Neuronal stem cell (in vitro differentiated cells): ENCODE measurements at regions not wholly inside any gene's neighbourhood (a gene's known extent, or its start where the extent isn't known, plus 50 kb on each side); places are given as distances from the start of the nearest gene placed in this dataset.

Experiments used
- DNase-seq: peaks from one replicate; pipeline ENCODE4 v3.0.0-alpha.2; 2013; ENCODE audit warnings: low spot score
- H2AFZ ChIP-seq: one replicate; pipeline ENCODE4 v1.6.1; 2013; ENCODE audit warnings: mild to moderate bottlenecking, low read length, inconsistent platforms
- H2AK5ac ChIP-seq: 2 replicates; pipeline ENCODE4 v1.6.1; 2013; ENCODE audit warnings: low read depth, mild to moderate bottlenecking, inconsistent platforms, low read length, moderate library complexity, mixed read lengths
- H2BK120ac ChIP-seq: 2 replicates; pipeline ENCODE4 v1.6.1; 2013; ENCODE audit warnings: low read depth, mild to moderate bottlenecking, inconsistent platforms, low read length, moderate library complexity, mixed read lengths
- H2BK12ac ChIP-seq: one replicate; pipeline ENCODE4 v1.6.1; 2013; ENCODE audit warnings: low read length, inconsistent platforms
- H2BK15ac ChIP-seq: 2 replicates; pipeline ENCODE4 v1.6.1; 2013; ENCODE audit warnings: mild to moderate bottlenecking, low read length, inconsistent platforms, mixed read lengths
- H2BK5ac ChIP-seq: one replicate; pipeline ENCODE4 v1.6.1; 2013; ENCODE audit warnings: inconsistent platforms, mild to moderate bottlenecking, low read length, moderate library complexity
- H3K14ac ChIP-seq: one replicate; pipeline ENCODE4 v1.6.1; 2013; ENCODE audit warnings: low read length, inconsistent platforms
- H3K18ac ChIP-seq: 2 replicates; pipeline ENCODE4 v1.6.1; 2013; ENCODE audit warnings: low read length, inconsistent platforms
- H3K23ac ChIP-seq: 2 replicates; pipeline ENCODE4 v1.6.1; 2013; ENCODE audit warnings: low read depth, mild to moderate bottlenecking, mixed read lengths, low read length, inconsistent platforms; ENCODE audit not compliant: poor library complexity
- H3K27ac ChIP-seq: replicated peaks from 3 replicates; pipeline ENCODE4 v1.5.1; 2013; ENCODE audit warnings: low read length, inconsistent platforms
- H3K27me3 ChIP-seq, 3 experiments: 2 replicates each; pipeline ENCODE4 v1.6.1; 2013; ENCODE audit warnings: low read length in 3 of 3, mild to moderate bottlenecking in 2 of 3, inconsistent platforms in 1 of 3, low read depth in 1 of 3, mixed read lengths in 1 of 3, moderate library complexity in 1 of 3; ENCODE audit not compliant: control insufficient read depth in 3 of 3, insufficient read depth in 3 of 3
- H3K36me3 ChIP-seq, 2 donors: replicated peaks in 1 of 2; 2 replicates each; pipeline ENCODE4 v1.6.1; 2013; ENCODE audit warnings: low read length in 2 of 2; ENCODE audit not compliant: control insufficient read depth in 2 of 2, insufficient read depth in 2 of 2
- H3K4ac ChIP-seq: 2 replicates; pipeline ENCODE4 v1.6.1; 2013; ENCODE audit warnings: inconsistent platforms, mild to moderate bottlenecking, low read length, moderate library complexity
- H3K4me1 ChIP-seq, 2 donors: 1 replicate in 1 of 2; 2 replicates in 1 of 2; pipeline ENCODE4 v1.6.1; 2013; ENCODE audit warnings: low read length in 2 of 2, low read depth in 1 of 2; ENCODE audit not compliant: control insufficient read depth in 2 of 2, insufficient read depth in 1 of 2
- H3K4me2 ChIP-seq: one replicate; pipeline ENCODE4 v1.6.1; 2013; ENCODE audit warnings: mild to moderate bottlenecking, low read length, inconsistent platforms; ENCODE audit not compliant: insufficient read depth, poor library complexity, severe bottlenecking
- H3K4me3 ChIP-seq, 2 donors: 2 replicates each; pipeline ENCODE4 v1.5.1; 2013; ENCODE audit warnings: low read length in 2 of 2, mild to moderate bottlenecking in 2 of 2, inconsistent platforms in 1 of 2, moderate library complexity in 1 of 2
- H3K79me1 ChIP-seq: one replicate; pipeline ENCODE4 v1.6.1; 2013; ENCODE audit warnings: low read depth, mild to moderate bottlenecking, inconsistent platforms, low read length, moderate library complexity
- H3K9ac ChIP-seq: one replicate; pipeline ENCODE4 v1.6.1; 2013; ENCODE audit warnings: mild to moderate bottlenecking, low read depth, low read length, inconsistent platforms; ENCODE audit not compliant: poor library complexity
- H3K9me3 ChIP-seq, 2 donors: replicated peaks in 1 of 2; 2 replicates each; pipeline versions ENCODE3 to v1.6.1; 2013; ENCODE audit warnings: low read length in 2 of 2, mild to moderate bottlenecking in 2 of 2, inconsistent platforms in 1 of 2, low read depth in 1 of 2, mixed read lengths in 1 of 2, moderate library complexity in 1 of 2; ENCODE audit not compliant: control insufficient read depth in 2 of 2, insufficient read depth in 1 of 2
- H4K8ac ChIP-seq: one replicate; pipeline ENCODE4 v1.6.1; 2013; ENCODE audit warnings: low read depth, mild to moderate bottlenecking, inconsistent platforms, low read length, moderate library complexity
- H4K91ac ChIP-seq: one replicate; pipeline ENCODE4 v1.6.1; 2013; ENCODE audit warnings: low read length, low read depth, mild to moderate bottlenecking, inconsistent platforms; ENCODE audit not compliant: poor library complexity
- WGBS, 2 donors: extraction: QIAGEN DNeasy Blood & Tissue Kit; methylation state at CpG; one replicate each; pipeline ENCODE4 v1.1.7; 2013; ENCODE audit warnings: missing lambda C conversion rate in 2 of 2, mixed read lengths in 1 of 2; ENCODE audit not compliant: insufficient read length in 2 of 2, insufficient replicate concordance in 1 of 2; ENCODE audit errors: extremely low coverage in 2 of 2; 5-methylcytosine and 5-hydroxymethylcytosine counted together

DNA sequence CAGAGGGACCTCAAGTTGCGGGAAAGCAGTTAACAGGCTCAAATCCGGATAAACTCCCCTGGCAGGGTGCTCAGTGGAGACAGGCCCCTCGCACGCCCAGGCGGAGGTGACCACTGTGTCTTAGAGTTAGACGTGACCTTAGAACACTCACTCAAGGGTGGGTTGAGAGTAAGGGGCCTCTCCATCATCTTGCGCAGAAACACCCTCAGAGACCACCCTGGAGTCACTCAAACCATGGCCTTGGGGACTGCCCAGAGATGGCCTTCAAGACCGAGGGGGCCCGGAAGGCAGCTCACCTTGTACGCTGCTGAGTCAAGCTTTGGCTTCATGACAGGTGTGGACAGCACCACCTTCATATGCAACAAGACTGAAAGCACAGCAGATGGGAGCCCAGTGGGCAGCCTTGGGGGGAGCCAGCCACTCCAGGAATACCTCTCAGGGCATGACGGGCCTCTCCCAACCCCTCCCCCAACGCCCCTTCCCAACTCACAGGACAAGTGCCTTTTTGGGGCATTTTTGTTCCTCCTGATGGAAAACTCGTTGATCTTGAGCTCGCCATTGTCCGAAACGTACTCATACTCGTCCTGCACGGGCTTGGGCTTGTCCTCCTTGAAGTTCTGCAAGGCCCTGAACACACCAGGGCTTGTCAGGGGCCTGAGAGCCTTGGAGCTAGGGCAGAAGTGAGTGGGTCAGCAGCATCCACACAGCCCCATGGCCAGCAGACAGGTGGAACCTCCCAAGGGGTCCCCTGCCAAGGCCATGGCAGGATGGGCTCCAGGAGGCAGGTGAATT lies 229.2 kb downstream of the TUBA3C start:
- Histone ChIP-seq H3K27ac (no peak overlapping the region), H3K9ac (no peak overlapping the region), H2BK12ac (no peak overlapping the region), H3K4me2 (no peak overlapping the region), H3K4me1 (no peaks in the 10 kb centered on the region), H4K91ac (no peak overlapping the region), H3K79me1 (no peaks in the 10 kb centered on the region), H2AK5ac (no peak overlapping the region), H3K14ac (no peak overlapping the region), H3K27me3 (peaks cover 0 to 2% (median 0%) of the 10 kb centered on the region in 3 experiments), H3K18ac (no peak overlapping the region), H2AFZ (no peak overlapping the region), H4K8ac (no peak overlapping the region), H3K4ac (no peak overlapping the region), H3K4me3 (no peak overlapping the region), H3K36me3 (no peaks in the 10 kb centered on the region), H3K23ac (no peak overlapping the region), H2BK120ac (no peak overlapping the region), H3K9me3 (peaks cover 0 to 83% of the 10 kb centered on the region in 2 donors), H2BK5ac (no peak overlapping the region), H2BK15ac (no peak overlapping the region)
- no peak for DNase-seq
- no CpG with 5 or more reads among the region's 18 CpGs for WGBS, 2 donors

DNA sequence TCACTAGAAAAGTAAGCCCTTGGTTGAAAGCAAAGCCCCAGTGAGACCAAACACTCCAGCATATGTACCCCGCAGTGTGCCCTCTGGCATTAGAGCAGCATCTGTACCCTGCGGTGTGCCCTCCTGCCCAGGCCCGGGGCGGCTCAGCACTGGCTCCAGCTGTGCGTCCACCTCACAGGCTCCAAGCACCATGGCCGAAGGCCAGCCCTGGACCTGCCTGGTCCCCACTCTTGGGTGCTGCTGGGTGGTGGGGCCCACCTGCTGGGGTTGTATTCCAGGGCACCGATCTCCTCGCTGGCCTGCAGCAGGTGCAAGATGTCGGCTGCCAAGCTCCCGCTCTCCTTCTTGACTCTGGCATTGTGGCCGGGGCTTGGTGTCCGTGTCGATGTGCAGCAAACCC lies 230.2 kb downstream of the TUBA3C start:
- no peak overlapping the region for H3K4me3 ChIP-seq
- H2BK120ac ChIP-seq = no peak overlapping the region
- H3K4ac ChIP-seq = no peak overlapping the region
- H2BK15ac ChIP-seq = no peak overlapping the region
- H3K23ac ChIP-seq = no peak overlapping the region
- H3K4me2 ChIP-seq = no peak overlapping the region
- peaks cover 0 to 2% (median 0%) of the 10 kb centered on the region in 3 experiments for H3K27me3 ChIP-seq
- H2BK5ac ChIP-seq = no peak overlapping the region
- H3K36me3 ChIP-seq = no peaks in the 10 kb centered on the region
- H2BK12ac ChIP-seq = no peak overlapping the region
- H3K9me3 ChIP-seq = peaks cover 0 to 82% of the 10 kb centered on the region in 2 donors
- H2AK5ac ChIP-seq = no peak overlapping the region
- H2AFZ ChIP-seq = no peak overlapping the region
- no peak overlapping the region for H3K27ac ChIP-seq
- no peak overlapping the region for H4K8ac ChIP-seq
- no peak overlapping the region for H3K14ac ChIP-seq
- H3K9ac ChIP-seq = no peak overlapping the region
- H3K4me1 ChIP-seq = no peaks in the 10 kb centered on the region
- H3K79me1 ChIP-seq = no peaks in the 10 kb centered on the region
- H3K18ac ChIP-seq = no peak overlapping the region
- no peak for DNase-seq
- WGBS, 2 donors = no CpG with 5 or more reads among the region's 13 CpGs
- H4K91ac ChIP-seq = no peak overlapping the region

DNA sequence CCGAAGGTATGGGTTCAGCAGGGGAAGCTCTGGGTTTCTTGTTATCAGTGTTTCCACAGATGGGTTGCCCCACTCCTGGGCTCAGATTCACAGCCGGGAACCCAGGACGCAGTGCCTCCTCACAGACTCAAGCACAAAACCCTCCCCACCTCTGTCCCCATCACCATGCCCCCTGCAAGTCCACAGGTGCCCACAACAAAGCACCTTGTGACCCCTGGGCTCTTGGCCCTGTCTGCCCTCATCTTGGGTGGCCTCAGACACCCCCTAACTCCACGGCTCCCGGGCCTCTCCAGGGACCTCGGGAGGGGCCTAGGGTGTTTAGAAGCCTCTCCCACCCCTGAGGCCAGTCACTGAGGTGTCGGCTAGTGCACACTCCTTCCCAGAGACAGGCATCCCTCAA lies 231.7 kb downstream of the TUBA3C start:
- Histone ChIP-seq H3K27me3 (peaks cover 0 to 2% (median 0%) of the 10 kb centered on the region in 3 experiments), H3K23ac (no peak overlapping the region), H3K9me3 (peaks cover 0 to 72% of the 10 kb centered on the region in 2 donors), H4K91ac (no peak overlapping the region), H2BK12ac (no peak overlapping the region), H3K27ac (no peak overlapping the region), H2AK5ac (no peak overlapping the region), H3K9ac (no peak overlapping the region), H3K4me2 (no peak overlapping the region), H3K14ac (no peak overlapping the region), H2BK120ac (no peak overlapping the region), H3K36me3 (no peaks in the 10 kb centered on the region), H3K4ac (no peak overlapping the region), H3K4me3 (no peak overlapping the region), H2AFZ (no peak overlapping the region), H3K4me1 (no peaks in the 10 kb centered on the region), H3K79me1 (no peaks in the 10 kb centered on the region), H3K18ac (no peak overlapping the region), H2BK5ac (no peak overlapping the region), H2BK15ac (no peak overlapping the region), H4K8ac (no peak overlapping the region)
- no peak for DNase-seq
- WGBS, 2 donors = no CpG with 5 or more reads among the region's 7 CpGs

DNA sequence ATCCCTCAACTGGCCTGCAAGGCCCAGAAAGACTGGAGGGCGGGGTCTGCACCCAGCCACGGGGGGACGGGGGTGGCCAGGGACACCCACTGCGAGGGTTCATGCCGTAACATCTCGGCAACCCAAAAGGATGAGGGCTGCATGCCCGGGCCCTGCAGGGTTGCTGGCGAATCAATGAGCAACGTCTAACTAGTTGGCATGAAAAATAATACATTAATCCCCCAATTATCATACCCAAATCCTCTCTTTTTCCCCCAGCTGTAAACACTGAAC lies 232.2 kb downstream of the TUBA3C start:
- Histone ChIP-seq H3K23ac (no peak overlapping the region), H4K8ac (no peak overlapping the region), H2BK5ac (no peak overlapping the region), H2BK15ac (no peak overlapping the region), H2AK5ac (no peak overlapping the region), H2BK120ac (no peak overlapping the region), H4K91ac (no peak overlapping the region), H3K18ac (no peak overlapping the region), H3K27ac (no peak overlapping the region), H3K9ac (no peak overlapping the region), H3K9me3 (peaks cover 0 to 72% of the 10 kb centered on the region in 2 donors), H3K36me3 (no peaks in the 10 kb centered on the region), H3K14ac (no peak overlapping the region), H2AFZ (no peak overlapping the region), H3K4ac (no peak overlapping the region), H3K4me3 (no peak overlapping the region), H3K79me1 (no peaks in the 10 kb centered on the region), H3K4me2 (no peak overlapping the region), H3K4me1 (no peaks in the 10 kb centered on the region), H2BK12ac (no peak overlapping the region), H3K27me3 (peaks cover 0 to 2% (median 0%) of the 10 kb centered on the region in 3 experiments)
- no CpG with 5 or more reads among the region's 9 CpGs for WGBS, 2 donors
- no peak for DNase-seq
